ENCODE measurements at regions not wholly inside any gene's neighbourhood (a gene's known extent, or its start where the extent isn't known, plus 50 kb on each side); places are given as distances from the start of the nearest gene placed in this dataset.

- TF ChIP-seq, protein P1, sequence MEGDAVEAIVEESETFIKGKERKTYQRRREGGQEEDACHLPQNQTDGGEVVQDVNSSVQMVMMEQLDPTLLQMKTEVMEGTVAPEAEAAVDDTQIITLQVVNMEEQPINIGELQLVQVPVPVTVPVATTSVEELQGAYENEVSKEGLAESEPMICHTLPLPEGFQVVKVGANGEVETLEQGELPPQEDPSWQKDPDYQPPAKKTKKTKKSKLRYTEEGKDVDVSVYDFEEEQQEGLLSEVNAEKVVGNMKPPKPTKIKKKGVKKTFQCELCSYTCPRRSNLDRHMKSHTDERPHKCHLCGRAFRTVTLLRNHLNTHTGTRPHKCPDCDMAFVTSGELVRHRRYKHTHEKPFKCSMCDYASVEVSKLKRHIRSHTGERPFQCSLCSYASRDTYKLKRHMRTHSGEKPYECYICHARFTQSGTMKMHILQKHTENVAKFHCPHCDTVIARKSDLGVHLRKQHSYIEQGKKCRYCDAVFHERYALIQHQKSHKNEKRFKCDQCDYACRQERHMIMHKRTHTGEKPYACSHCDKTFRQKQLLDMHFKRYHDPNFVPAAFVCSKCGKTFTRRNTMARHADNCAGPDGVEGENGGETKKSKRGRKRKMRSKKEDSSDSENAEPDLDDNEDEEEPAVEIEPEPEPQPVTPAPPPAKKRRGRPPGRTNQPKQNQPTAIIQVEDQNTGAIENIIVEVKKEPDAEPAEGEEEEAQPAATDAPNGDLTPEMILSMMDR (optimal IDR thresholded peaks at IDR 0.05 in 1 of 3, IDR thresholded peaks at IDR 0.05 in 1 of 3, conservative IDR thresholded peaks at IDR 0.05 in 1 of 3; ENCODE audit: extremely low read depth in 1 of 3, insufficient read depth in 2 of 3, low read length in 3 of 3): no peak
- TF ChIP-seq EZH2 (IDR thresholded peaks at IDR 0.05; ENCODE audit: low read length): no peak
Observed at GRCh38 chr14:48107646-48108045, 432.2 kb upstream of the MDGA2 start.
